ENCODE measurements at regions not wholly inside any gene's neighbourhood (a gene's known extent, or its start where the extent isn't known, plus 50 kb on each side); places are given as distances from the start of the nearest gene placed in this dataset.

DNA sequence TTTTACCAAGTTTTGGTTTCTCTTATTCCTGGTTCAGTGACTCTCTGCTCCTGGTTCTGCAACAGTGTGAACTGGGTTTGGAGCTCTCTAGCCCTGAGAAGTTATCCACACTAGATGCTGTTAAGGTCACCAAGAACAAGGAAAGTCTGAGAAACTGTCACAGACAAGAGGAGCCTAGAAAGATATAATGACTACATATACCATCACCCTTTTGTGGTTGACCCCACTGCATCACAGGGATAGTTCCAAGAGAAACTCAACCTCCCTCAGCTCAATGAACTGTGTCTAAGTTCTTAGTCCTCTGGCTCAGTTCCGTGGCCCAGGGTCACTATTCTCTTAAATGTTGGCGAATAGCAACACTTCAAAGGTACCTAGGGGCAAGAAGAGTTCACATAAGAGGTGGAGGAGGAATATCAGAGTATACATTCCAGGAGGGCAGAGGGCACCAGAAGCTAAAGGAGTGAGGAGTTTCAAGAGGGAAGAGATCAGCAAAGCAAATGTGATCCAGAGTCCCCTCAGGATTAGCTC, 171.5 kb downstream of the BUB3 start (continued):
- TF ChIP-seq, protein P1, sequence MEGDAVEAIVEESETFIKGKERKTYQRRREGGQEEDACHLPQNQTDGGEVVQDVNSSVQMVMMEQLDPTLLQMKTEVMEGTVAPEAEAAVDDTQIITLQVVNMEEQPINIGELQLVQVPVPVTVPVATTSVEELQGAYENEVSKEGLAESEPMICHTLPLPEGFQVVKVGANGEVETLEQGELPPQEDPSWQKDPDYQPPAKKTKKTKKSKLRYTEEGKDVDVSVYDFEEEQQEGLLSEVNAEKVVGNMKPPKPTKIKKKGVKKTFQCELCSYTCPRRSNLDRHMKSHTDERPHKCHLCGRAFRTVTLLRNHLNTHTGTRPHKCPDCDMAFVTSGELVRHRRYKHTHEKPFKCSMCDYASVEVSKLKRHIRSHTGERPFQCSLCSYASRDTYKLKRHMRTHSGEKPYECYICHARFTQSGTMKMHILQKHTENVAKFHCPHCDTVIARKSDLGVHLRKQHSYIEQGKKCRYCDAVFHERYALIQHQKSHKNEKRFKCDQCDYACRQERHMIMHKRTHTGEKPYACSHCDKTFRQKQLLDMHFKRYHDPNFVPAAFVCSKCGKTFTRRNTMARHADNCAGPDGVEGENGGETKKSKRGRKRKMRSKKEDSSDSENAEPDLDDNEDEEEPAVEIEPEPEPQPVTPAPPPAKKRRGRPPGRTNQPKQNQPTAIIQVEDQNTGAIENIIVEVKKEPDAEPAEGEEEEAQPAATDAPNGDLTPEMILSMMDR (IDR thresholded peaks at IDR 0.05; ENCODE audit: control extremely low read depth in 1 of 3, insufficient read depth in 1 of 3, low read depth in 1 of 3, low read length in 3 of 3) = no peak
- TF ChIP-seq TCF12 (IDR thresholded peaks at IDR 0.05; ENCODE audit: low read depth, low read length) = no peak
- no peak for TF ChIP-seq JUND (IDR thresholded peaks at IDR 0.05; ENCODE audit: low read length)

Data from H1 (cell line).